Liver (tissue), 2 donors: ENCODE measurements at regions not wholly inside any gene's neighbourhood (a gene's known extent, or its start where the extent isn't known, plus 50 kb on each side); places are given as distances from the start of the nearest gene placed in this dataset.

Experiments
- CTCF ChIP-seq: fragments of 150-350 bp; IDR thresholded peaks from 2 replicates; pipeline ENCODE4 v1.5.1; 2017; ENCODE audit warnings: improper control_type of control experiment, low read depth, low read length; ENCODE audit not compliant: missing input control
- TF ChIP-seq, protein P1 (sequence below): IDR thresholded peaks from 2 replicates; pipeline ENCODE4 v1.6.1; 2016; ENCODE audit warnings: antibody characterized with exemption
- donor health status: healthy.

DNA sequence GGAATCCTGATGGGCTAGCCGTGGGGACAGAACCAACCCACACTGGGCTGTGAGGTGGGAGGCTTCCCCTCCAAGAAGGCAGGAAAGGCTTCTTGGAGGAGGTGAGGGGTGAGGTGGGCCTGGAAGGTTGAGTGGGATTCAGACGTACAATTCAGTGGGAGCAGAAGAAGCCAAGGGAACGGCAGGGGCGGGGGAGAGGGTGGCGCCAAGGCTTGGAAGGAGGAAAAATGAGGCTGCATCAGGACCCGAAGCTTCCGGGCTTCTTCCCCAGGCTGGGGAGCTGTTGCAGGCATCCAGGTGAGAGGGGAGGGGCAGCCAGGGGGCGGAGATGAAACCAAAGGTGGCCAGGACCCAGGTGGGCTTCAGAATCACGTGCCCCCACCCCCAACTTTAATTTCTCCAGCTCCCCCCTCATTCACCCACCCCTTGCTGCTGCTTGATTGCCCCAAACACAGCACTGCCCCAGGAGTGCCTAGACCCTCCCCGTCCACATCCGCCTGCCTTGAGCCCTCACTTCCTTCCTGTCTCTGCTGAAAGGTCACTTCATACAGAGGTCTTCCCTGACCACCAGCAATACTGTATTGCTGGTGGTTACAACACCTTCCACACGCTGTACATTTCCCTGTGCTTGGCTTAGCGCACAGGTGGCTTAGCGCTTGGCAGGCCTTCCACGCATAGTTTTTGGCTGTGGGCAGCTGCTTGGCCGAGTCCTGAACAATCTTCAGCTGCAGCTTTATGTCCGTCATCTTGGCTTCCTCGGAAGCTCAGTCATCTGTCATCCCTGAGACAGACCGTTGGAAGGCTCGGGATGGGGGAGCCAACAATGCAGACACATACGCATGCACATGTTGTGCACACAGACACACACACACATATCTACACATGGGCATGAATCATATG, 193.5 kb downstream of the RGS3 start:
- TF ChIP-seq CTCF, result no peak
- TF ChIP-seq, protein P1, sequence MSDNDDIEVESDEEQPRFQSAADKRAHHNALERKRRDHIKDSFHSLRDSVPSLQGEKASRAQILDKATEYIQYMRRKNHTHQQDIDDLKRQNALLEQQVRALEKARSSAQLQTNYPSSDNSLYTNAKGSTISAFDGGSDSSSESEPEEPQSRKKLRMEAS, result no peak
